ENCODE measurements at regions not wholly inside any gene's neighbourhood (a gene's known extent, or its start where the extent isn't known, plus 50 kb on each side); places are given as distances from the start of the nearest gene placed in this dataset.

GRCh38 chr7:84705079-84705478 is 481.8 kb downstream of the SEMA3D start:
- H3K4me1 ChIP-seq: peaks cover 28% of the 10 kb centered on the region
- FAIRE-seq: no peak
- POLR2A ChIA-PET: no interaction called here
- no peak overlapping the region for H3K4me3 ChIP-seq
- CTCF ChIA-PET: no interaction called here
- WGBS (ENCODE audit: missing lambda C conversion rate): 79% methylated on average over 1 of the region's 1 CpG
- 0 out of 3 replicates have a peak, but pooled peaks cover under 1% of the 10 kb centered on the region for H3K9me3 ChIP-seq
- DNase-seq (ENCODE audit: low read depth in 1 of 2, low spot score in 1 of 2): no peak
- no peak overlapping the region for H3K4me2 ChIP-seq
- H3K27ac ChIP-seq: peak overlapping the region in 1 of 2 experiments; percentile 72; a peak in 2 of 6 replicates
- TF ChIP-seq EP300 (IDR thresholded peaks at IDR 0.05): no peak
- TF ChIP-seq ATOH8 (CRISPR knock-in tag; IDR thresholded peaks at IDR 0.05; ENCODE audit: low read depth): no peak
- no peak for TF ChIP-seq RFX5 (IDR thresholded peaks at IDR 0.05)
- no peak for TF ChIP-seq FOSB (CRISPR knock-in tag; IDR thresholded peaks at IDR 0.05)
- no peak for ATAC-seq

- WGBS (ENCODE audit: missing lambda C conversion rate): 84% methylated on average over 4 of the region's 4 CpGs
- TF ChIP-seq CHD4 (IDR thresholded peaks at IDR 0.05; ENCODE audit: borderline replicate concordance) (no peak), ZFP36 (IDR thresholded peaks at IDR 0.05; ENCODE audit: borderline replicate concordance, partially characterized antibody) (no peak), NPAS2 (CRISPR knock-in tag; IDR thresholded peaks at IDR 0.05; ENCODE audit: borderline replicate concordance) (no peak), HMGXB4 (CRISPR knock-in tag; IDR thresholded peaks at IDR 0.05; ENCODE audit: borderline replicate concordance) (no peak)
- no peak for FAIRE-seq
Measured at GRCh38 chr7:84704380-84704779, 482.5 kb downstream of the SEMA3D start.

GRCh38 chr7:84701524-84702306 is 485.1 kb downstream of the SEMA3D start:
- ATAC-seq: peak; percentile 96 to 97
- Histone ChIP-seq H3K9me3 (no peaks in the 10 kb centered on the region), H3K4me3 (peak overlapping the region; percentile 15; the same call in 1 of the 3 replicates), H3K27ac (peak overlapping the region; percentile 72 to 88), H3K4me1 (peaks cover 54% of the 10 kb centered on the region), H3K4me2 (peak overlapping the region; percentile 66)
- peak; percentile 95 for FAIRE-seq
- TF ChIP-seq TFCP2L1 (CRISPR knock-in tag; IDR thresholded peaks at IDR 0.05) (no peak), JUN (IDR thresholded peaks at IDR 0.05) (peak; percentile 91), FOSL2 (IDR thresholded peaks at IDR 0.05) (peak; percentile 79), FOSL2 (CRISPR knock-in tag; IDR thresholded peaks at IDR 0.05) (peak; percentile 86), JUNB (IDR thresholded peaks at IDR 0.05) (peak; percentile 94), GATA3 (IDR thresholded peaks at IDR 0.05; ENCODE audit: borderline replicate concordance) (peak; percentile 90), FOXS1 (CRISPR knock-in tag; IDR thresholded peaks at IDR 0.05) (no peak), HOXB5 (CRISPR knock-in tag; IDR thresholded peaks at IDR 0.05) (peak; percentile 82; the same call in 1 of the 2 replicates), SMC3 (IDR thresholded peaks at IDR 0.05) (peak; percentile 34; the same call in 2 of the 3 replicates), PBX3 (IDR thresholded peaks at IDR 0.05) (peak; percentile 76), PHF8 (IDR thresholded peaks at IDR 0.05; ENCODE audit: borderline replicate concordance, low read depth) (no peak), CEBPB (IDR thresholded peaks at IDR 0.05) (peak in 1 of 2 experiments; percentile 50; a peak in 2 of 4 replicates), CHD4 (IDR thresholded peaks at IDR 0.05; ENCODE audit: borderline replicate concordance) (no peak), EP300 (IDR thresholded peaks at IDR 0.05) (peak; percentile 66 to 85; a peak in 4 of 5 replicates), ATOH8 (CRISPR knock-in tag; IDR thresholded peaks at IDR 0.05; ENCODE audit: low read depth) (no peak), RFX5 (IDR thresholded peaks at IDR 0.05) (no peak), RAD21 (conservative IDR thresholded peaks at IDR 0.05 in 1 of 2, IDR thresholded peaks at IDR 0.05 in 1 of 2) (peak; percentile 22 to 57; a peak in 4 of 5 replicates), MAX (IDR thresholded peaks at IDR 0.05) (peak; percentile 64), BCL3 (IDR thresholded peaks at IDR 0.05) (peak; percentile 51; the same call in 1 of the 3 replicates), ESRRA (IDR thresholded peaks at IDR 0.05; ENCODE audit: borderline replicate concordance, low read length) (peak; percentile 99)
- 5% methylated on average over 7 of the region's 7 CpGs for WGBS (ENCODE audit: missing lambda C conversion rate)
- DNase-seq (ENCODE audit: low read depth in 1 of 2, low spot score in 1 of 2): peak; percentile 53 to 95
- POLR2A ChIA-PET: interaction anchor here (1.0 kb wide), 1 partner anchor 172 kb away, joined by 3 read pairs; no protein-coding TSS in a partner anchor
- CTCF ChIA-PET: interaction anchor here (0.8 kb wide), 1 partner anchor 11 kb away, joined by 3 read pairs; no protein-coding TSS in a partner anchor

More at GRCh38 chr7:84704380-84704779, 482.5 kb downstream of the SEMA3D start:
- DNase-seq (ENCODE audit: low read depth in 1 of 2, low spot score in 1 of 2): peak in 1 of 2 experiments; percentile 39
- no peaks in the 10 kb centered on the region for H3K9me3 ChIP-seq
- POLR2A ChIA-PET: no interaction called here
- H3K4me2 ChIP-seq: no peak overlapping the region
- ATAC-seq: no peak
- H3K4me1 ChIP-seq: peaks cover 35% of the 10 kb centered on the region
- no peak overlapping the region for H3K4me3 ChIP-seq
- CTCF ChIA-PET: no interaction called here
- H3K27ac ChIP-seq: peak overlapping the region; percentile 9 to 72; a peak in 2 of 6 replicates
